Iris pigment epithelial cell (primary cell): ENCODE measurements at regions not wholly inside any gene's neighbourhood (a gene's known extent, or its start where the extent isn't known, plus 50 kb on each side); places are given as distances from the start of the nearest gene placed in this dataset.
A peak's percentile ranks its signal among the peaks of the same experiment; 100 is the strongest.
"Not testable (repeated sequence)": the region's sequence is repeated elsewhere in the genome, so short reads cannot be mapped to it uniquely, and the experiment has no call there.

Experiments
- DNase-seq: peaks from one replicate; pipeline ENCODE4 v3.0.0-alpha.2; 2011; ENCODE audit warnings: low read depth

DNA sequence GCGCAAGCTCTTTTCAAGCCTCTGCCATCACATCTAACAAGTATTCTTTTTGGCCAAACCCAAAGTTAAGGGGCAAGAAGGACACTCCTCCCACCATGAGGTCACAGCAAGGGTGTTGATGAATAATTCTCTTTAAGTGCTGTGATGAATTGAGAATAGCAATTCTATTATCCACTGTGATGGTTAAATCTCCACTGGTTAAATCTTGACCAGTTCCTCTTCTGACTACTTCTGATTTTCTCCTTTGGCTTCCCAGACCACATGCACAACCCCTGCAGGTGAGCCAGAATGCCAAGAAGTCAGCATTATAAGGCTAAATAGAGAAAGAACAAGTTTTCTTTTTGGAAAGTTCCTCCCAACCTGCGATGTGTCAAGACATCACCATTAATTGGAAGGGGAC is 90.6 kb upstream of the BCL2L14 start:
- no peak for DNase-seq

DNA sequence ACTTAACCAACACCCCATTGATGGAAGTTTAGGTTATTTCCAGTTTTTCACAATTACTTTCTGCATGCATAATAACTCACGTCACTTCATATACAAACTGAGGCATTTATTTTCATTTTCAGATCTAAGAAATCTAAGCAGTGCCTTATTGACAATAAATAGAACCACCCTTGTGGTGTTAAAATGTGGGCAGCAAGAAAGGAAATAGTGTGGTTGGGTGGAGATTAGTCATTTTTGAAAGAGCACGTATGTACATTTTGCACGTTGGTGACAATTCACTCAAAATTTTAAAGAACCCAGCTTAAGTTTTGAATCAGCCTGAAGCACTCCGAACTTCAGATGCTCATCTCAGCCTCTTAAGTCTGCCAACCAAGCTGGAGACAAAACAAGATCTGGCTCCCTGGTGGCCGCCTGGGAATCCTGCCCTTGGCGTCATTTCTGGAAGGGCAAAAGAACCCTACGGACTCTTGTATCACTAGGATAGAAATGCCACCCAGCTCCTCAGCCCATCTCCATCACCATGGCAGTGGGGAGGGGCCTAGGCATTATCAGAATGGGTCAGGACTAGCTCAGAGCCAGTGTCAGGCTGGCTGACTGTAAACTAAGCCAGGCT is 89.5 kb upstream of the BCL2L14 start:
- DNase-seq, result no peak

DNA sequence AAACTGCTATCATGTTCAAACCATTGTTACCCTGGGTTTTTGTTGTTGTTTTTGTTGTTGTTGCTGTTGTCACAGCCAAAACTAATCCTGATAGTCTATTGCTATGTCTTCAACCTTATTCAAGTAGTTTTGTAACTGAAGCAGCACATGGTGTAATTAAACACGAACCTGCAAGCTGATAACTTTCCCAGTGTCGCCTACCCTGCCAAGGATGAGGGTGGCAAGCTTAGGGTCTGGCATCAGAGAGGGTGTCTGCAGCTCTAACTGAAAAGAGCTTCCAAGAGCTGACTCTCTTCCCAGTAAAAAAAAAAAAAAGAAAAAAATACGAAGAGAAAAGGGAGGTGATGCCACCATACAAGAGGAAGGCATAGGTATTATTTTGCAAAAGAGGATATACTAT is 86.3 kb upstream of the BCL2L14 start:
- no peak for DNase-seq

DNA sequence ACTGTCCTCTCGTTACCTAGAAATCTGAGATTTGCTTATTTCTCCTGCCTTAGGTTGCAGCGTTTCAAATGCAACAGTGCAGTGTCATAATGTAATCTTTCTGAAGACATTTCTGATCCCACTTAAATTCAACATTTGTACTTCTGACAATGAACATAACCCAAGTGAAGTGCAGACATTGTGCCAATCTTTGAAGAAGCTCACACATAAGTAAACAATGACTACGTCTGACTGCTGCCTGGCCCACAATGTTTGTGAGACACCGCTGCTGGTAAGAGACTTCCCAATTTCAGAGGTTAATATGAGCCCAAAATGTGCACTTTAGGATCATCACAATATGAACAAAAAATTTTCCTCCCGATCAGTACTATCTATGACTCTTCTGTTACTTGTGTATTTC is 84.6 kb upstream of the BCL2L14 start:
- peak; percentile 30 for DNase-seq

DNA sequence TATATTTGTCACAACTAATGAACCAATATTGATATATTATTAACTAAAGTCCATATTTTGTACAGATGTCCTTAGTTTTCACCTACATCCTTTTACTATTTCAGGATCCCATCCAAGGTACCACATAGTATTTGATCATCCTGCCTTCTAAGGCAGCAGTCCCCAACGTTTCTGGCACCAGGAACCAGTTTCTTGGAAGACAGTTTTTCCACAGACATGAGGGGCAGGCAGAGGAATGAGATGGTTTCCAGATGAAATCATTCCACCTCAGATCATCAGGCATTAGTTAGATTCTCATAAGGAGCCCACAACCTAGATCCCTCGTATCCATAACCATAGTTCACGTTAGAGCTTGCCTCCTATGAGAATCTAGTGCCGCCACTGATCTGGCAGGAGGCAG is 82.8 kb upstream of the BCL2L14 start:
- DNase-seq, result no peak

DNA sequence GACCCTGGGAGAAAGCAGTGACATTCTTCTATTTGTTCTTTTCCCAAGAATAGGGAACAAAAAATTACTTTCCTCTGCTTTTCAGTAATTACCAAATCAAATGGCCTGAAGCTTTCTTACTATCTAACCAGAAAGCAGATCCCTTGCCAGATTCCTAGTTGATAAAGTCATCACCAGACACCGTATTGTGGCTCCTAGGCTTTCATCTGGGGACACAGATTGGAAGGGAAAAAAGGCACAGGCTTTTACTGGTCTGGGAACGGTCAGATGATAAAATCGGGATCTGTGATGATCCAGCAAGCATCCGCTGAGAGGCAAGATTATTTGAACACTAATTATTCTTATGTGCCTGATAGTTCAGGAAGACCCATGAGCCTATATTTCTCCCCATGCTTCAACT is 79.1 kb upstream of the BCL2L14 start:
- peak; percentile 11 for DNase-seq

DNA sequence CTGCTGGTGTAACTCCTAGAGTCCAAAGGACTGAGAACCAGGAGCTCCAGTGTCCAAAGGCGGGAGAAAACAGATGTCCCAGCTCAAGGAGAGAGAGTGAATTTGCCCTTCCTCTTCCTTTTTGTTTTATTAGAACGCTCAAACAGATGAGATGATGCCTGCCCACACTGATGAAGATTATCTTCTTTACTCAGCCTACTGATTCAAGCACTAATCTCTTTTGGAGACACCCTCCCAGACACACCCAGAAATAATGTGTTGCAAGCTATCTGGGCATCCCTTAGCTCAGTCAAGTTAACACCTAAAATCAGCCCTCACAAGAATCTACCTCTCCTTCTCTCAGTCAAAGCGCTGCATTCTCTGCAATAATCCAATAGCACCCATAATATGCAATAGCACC is 78.2 kb upstream of the BCL2L14 start:
- DNase-seq, result no peak

DNA sequence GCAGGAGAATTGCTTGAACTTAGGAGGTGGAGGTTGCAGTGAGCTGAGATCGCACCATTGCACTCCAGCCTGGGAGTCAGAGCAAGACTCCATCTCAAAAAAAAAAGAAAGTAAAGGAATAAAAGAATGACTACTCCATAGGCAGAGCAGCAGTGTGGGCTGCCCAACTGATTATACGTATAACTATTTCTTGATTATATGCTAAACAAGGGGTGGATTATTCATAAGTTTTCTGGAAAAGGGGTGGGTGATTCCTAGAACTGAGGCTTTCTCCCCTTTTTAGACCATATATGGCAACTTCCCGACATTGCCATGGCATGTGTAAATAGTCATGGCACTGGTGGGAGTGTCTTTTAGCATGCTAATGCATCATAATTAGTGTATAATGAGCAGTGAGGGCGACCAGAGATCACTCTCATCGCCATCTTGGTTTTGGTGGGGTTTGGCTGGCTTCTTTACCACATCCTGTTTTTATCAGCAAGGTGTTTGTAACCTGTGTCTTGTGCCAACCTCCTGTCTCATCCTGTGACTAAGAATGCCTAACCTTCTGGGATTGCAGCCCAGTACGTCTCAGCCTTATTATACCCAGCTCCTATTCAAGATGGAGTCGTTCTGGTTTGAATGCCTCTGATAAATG is 72.3 kb upstream of the BCL2L14 start:
- not testable (repeated sequence) for DNase-seq

DNA sequence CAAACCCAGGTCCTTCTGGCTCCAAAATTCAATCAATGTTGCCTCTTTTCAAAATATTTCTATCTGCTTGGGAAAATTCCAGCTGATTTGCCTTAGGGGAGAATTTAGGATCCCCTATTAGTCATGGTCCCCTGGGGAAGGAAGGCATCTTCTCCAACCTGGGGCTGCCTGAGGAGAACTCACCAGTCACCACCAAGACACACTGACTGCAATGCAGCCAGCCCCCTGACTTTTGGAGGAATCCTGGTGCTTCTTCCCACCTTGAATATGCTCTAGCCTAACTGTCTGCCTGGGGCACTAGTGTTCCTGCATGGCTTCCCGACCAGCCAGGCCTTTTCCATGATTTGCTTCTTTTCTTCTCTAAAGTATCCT is 71.8 kb upstream of the BCL2L14 start:
- no peak for DNase-seq

DNA sequence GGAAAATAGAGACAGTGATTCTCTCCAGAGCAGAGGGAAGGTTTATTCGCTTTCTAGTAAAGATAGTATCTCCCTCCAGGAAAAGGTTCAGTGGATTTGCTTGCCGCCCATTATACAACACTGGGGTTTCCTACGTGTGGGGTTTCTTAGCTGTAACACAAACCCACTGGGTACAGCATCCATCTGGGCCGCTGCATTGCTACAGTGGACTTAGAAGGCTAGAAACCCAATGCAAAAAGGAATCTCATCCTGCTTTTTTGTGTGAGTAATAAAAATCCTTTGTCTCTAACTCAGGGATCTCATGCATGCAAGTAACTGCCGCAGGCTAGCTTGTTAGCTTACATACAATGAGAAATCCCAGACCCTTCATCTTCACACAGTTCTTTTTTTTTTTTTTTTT is 67.1 kb upstream of the BCL2L14 start:
- no peak for DNase-seq

DNA sequence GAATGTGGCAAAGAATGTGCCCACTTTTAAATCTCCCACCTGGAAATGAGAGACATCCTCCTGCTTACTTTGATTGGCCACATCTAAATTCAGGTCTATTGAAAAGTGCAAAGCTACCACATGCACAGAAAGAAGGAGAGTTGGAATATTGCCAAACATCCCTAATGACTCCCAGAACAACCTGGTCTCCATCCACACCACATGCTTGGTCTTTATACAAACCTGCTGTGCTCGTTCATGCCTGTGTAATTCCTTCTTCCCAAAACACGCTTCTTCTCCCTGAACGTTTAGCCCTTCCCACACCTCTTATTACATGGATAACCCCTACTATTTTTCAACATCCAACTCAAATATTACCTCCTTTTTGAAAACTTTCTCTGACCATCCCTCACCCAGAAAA is 66.2 kb upstream of the BCL2L14 start:
- DNase-seq, result no peak

DNA sequence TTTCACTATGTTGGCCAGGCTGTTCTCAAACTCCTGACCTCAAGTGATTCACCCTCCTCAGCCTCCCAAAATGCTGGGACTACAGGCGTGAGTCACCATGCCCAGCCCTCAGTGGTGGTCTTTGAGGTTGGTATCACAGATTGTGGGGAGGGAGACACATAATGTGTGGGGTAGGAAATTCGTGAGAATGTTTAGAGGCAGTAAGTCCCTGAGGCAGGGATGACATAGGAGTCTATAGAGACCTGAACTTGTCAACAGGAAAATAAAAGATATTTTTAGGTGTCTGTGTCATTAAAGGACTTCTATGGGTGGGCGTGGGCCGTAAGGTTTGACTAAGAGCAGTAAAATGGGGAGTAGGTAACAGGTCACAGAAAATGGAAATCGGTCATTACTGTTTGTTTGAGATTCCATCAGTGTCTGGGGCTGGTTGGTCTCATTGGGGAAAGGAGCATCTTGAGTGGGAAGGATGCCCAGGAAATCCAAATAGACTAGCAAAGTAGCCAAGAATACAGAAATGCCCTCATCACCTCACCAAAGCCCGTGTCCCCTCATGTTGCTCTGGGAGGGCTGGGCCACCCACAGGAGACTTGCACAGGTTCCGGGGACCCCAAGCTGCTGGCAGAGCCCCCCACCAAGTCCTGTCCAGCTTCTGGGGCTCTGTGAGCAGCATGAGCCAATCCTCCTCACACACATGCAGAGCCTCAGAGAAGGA is 63.6 kb upstream of the BCL2L14 start:
- DNase-seq, result peak; percentile 53

DNA sequence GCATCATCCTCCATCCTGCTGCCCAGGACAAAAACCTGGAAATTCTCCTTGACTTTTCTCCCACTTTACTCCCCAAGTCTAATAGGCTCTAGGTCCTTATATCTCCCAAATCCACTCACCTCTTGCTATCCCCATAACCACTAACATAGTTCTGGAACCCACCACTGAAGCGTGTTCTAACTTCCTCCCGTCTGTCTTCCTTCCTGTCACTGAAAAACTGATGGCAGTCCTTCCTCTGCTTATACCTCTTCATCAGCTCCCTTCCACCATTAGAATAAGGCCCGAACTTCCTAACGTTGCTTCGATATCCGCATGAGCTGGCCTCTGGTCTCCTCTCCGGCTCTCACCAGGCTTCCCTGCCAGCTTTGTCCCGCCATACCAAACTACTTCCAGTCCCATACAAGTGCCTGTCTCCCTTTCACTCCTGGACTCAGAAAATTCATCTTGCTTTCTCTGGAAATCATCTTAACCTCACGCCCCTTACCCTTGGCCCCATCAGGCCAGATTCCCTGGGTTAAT is 63.0 kb upstream of the BCL2L14 start:
- no peak for DNase-seq

DNA sequence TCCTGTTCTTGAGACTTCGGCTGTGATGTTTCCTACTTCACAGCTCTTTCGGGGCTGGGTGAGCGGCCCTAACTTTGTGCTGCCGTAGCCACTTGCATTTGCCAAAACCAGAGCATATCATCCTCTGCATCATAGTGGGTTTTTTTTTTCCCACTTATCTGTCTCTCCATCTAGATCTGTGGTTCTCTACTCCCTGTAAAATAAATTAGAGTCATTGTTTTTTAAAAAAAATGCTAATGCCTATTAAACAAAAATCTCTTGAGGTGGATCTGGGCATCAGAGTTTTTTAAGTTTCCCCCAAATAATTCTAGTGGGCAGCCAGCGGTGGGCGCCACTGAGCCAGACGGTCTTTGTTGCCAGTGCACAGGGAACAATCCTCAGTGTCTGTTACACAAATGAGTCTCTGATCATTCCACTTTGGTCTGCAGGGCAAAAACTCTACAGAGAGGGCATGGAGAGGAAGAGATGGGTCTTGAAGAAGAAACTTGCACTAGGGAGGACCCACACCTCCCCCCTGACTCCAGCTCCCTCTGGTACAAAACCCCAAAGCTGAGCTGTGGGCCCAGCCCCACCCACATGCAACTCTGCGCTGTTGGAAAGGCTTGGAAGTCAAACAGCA is 62.4 kb upstream of the BCL2L14 start:
- DNase-seq, result no peak

DNA sequence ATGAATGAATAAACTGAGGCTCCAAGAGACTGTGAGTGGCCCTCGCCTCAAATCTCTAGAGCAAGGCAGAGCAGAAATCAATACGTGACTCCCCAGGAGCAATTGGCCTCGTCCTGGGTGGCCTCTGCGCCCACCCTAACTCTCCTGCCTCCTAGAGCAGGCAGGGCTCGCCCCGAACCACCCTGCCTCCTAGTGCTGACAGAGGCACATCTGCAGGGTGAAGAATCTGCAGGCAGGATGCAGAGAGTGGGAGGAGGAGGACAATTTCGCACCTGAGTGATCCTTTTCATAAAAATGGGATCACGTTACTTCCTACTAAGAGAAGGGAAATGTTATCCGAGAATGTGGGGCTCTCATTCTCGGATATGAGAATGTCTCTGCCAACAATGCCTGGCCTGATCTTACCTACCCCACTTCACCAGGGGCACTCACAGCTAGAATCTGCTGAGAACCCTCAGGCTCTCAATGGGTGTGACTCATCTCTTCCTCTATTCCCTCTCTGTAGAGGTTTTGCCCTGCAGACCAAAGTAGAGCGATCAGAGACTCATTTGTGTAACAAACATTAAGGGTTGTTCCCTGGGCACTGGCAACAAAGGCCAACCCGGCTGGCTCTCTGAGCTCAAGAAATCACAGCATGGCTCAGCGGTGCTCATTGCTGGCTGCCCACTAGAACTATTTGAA is 61.7 kb upstream of the BCL2L14 start:
- DNase-seq, result peak; percentile 77

DNA sequence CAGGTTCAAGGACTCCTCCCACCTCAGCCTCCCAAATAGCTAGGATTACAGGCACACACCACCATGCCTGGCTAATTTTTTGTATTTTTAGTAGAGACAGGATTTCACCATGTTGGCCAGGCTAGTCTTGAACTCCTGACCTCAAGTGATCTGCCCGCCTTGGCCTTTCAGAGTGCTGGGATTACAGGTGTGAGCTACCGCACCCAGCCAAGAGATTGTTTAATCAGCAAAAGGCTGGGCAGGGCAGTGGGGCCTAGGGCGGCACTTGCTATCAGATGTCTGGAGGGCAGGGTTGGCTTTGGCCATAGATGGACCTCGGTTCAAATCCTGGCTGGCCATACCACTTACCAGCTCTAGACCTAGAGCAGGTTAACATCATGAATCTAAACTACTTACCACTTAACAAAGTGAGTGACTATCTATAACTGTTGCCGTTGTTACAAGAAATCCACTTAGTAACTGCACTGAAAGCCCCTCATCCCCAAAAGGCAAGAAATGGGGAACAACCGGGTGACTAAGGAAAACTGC is 60.9 kb upstream of the BCL2L14 start:
- not testable (repeated sequence) for DNase-seq

DNA sequence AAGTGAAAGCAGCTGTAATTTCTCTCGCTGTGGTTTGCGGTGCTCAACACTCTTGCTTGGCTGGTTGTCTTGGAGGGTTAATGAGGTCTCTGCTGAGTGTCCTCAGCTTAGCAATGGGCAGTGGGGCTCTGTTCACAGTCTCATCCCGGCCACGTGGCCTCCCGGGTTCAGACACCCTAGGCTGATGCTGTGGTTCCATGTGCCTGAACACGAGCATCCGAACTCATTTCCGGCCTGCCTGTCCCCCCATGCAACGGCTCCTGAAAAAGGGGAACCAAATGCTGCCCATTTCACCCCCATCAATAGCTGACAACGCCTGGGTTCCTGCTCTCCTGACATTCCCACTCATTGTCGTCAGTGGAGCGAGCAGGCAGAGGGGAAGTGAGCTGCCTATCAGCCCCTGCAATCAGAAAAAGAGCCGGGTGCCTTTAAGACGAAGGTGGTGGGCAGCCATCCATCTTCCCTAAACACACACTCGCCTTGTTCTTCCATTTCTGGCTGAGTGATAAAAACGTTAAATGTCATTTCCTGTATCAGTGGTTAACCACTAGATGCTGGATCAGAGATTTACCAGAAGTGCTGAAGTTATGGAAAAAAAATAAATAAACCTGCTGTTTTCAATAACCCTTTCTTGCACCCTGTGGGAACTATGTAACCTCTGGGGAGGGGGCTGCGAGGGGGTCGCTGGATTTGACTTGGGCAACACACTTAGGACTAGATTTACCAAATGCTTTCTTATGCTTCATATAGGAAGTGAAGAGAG is 60.3 kb upstream of the BCL2L14 start:
- peak; percentile 78 for DNase-seq

DNA sequence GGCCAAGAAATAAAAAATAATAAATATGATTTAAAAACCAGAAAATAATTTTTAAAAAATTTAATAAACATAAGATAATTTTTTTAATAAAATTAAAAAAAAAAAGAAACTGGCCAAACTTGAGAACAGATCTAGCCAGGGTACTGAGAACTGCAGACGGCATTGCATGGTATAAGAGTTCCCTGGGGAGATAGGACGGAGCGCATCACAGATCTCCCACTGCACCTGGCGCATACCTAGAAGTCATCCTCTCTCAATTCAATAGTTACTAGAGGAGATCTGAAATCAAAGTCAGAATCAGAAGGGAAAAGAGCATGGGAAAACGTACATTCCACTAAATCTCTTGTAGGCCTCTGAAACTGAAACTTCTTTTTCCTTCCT is 58.9 kb upstream of the BCL2L14 start:
- no peak for DNase-seq

DNA sequence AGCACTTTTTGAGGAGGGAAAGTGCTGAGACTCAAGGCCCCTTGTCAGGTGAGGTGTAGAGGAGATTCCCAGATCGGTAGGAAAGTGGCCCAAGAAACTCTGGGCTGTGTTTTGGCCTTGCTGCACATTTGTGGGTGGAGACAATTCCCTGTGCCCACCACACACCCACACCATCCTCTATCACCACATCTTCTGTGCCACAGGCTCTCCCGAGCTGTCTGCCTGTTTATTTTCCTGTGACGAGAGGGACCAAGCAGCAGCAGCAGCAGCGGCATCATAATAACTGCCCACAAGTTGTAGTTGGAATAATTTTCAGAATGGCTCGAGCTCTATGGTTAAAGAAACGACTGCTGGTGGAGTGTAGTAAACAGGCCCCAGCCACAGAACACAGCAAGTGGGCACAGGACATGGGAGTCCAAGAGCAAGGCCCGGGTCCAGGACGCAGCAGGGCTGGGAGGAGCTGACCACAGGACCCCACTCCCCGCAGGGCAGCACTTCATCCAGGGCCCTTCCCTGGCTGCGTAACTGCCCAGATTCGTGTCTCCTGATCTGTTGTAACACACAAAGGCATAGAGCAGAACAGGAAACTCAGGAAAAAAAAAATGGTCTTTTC is 55.6 kb upstream of the BCL2L14 start:
- DNase-seq, result no peak

DNA sequence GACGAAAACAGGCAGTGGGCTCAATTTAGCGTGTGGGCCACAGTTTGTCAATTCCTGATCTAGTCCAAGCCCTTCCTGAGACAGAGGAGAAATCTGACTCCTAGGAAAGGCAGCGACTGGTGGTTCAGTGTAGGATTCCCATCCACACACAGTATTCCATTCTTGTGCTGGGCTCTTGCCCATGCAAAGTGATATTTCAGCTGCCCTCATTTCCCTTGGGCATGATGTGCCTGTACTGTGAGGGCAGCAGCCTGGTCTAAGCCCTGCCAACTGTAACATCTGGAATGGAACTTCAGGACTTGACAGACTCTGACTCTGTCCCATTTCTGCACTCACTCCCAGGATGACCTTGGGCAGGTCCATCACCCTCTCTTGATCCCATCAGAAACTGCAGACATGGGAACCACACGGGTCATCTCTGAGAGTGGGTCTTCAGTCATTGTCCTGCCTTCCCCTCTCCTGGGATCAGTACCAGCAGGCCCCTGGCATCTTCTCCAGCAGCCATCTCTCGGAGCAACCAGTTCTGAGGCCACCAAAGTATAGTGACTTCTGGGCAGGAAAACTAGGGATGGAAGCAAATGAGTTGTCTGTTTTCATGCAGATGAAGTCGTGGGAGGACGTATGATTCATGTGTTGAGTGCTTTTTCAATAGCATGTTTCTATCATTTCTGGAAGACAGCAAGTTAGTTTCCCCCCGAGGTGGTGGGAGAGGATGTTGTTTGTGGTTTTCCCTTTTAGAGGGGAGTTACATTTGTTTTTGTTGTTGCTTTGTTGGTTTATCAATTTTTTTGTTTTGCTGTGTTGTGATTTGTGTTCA is 54.2 kb upstream of the BCL2L14 start:
- DNase-seq, result no peak
